CD14-positive monocyte (primary cell): ENCODE measurements at regions not wholly inside any gene's neighbourhood (a gene's known extent, or its start where the extent isn't known, plus 50 kb on each side); places are given as distances from the start of the nearest gene placed in this dataset.

Source experiments
- DNase-seq, 3 donors: peaks; one replicate each; pipeline ENCODE4 v3.0.0-alpha.2; 2011 to 2022
- H2AFZ ChIP-seq: 2 replicates; pipeline ENCODE4 v1.6.0; 2012; ENCODE audit warnings: mild to moderate bottlenecking, low read depth, low read length, inconsistent platforms; ENCODE audit not compliant: insufficient read depth, poor library complexity, severe bottlenecking
- H3K27ac ChIP-seq, 2 donors: 1 replicate in 1 of 2; 2 replicates in 1 of 2; pipeline ENCODE4 v1.5.1; 2012 to 2013; ENCODE audit warnings: low read length in 2 of 2, control low read depth in 1 of 2, inconsistent platforms in 1 of 2, low read depth in 1 of 2, mild to moderate bottlenecking in 1 of 2
- H3K27me3 ChIP-seq, 2 donors: one replicate each; pipeline versions ENCODE4 v1.6.0 to v1.6.1; 2011 to 2013; ENCODE audit warnings: low read length in 2 of 2; ENCODE audit not compliant: control insufficient read depth in 2 of 2, insufficient read depth in 2 of 2
- H3K36me3 ChIP-seq, 2 donors: replicated peaks in 1 of 2; 1 replicate in 1 of 2; 2 replicates in 1 of 2; pipeline versions ENCODE4 v1.5.1 to v1.6.1; 2012 to 2013; ENCODE audit warnings: low read length in 2 of 2, control low read depth in 1 of 2, inconsistent platforms in 1 of 2, mild to moderate bottlenecking in 1 of 2; ENCODE audit not compliant: insufficient read depth in 2 of 2, control insufficient read depth in 1 of 2
- H3K4me1 ChIP-seq, 2 donors: 1 replicate in 1 of 2; 2 replicates in 1 of 2; pipeline versions ENCODE4 v1.5.1 to v1.6.1; 2012 to 2013; ENCODE audit warnings: low read length in 2 of 2, control low read depth in 1 of 2, inconsistent platforms in 1 of 2, mild to moderate bottlenecking in 1 of 2, moderate library complexity in 1 of 2; ENCODE audit not compliant: insufficient read depth in 2 of 2, control insufficient read depth in 1 of 2
- H3K4me2 ChIP-seq: replicated peaks from 2 replicates; pipeline ENCODE3; 2012; ENCODE audit warnings: low read length, moderate library complexity, mild to moderate bottlenecking; ENCODE audit not compliant: poor library complexity, severe bottlenecking; ENCODE audit errors: extremely low read depth
- H3K4me3 ChIP-seq, 3 experiments: fragments of 200-600 bp in 1 of 3; sonication (generic) in 1 of 3; replicated peaks in 1 of 3; 1 replicate in 2 of 3; 2 replicates in 1 of 3; pipeline ENCODE4 v1.5.1; 2011 to 2013; ENCODE audit warnings: low read length in 3 of 3, mild to moderate bottlenecking in 3 of 3, control low read depth in 2 of 3, low read depth in 2 of 3, inconsistent platforms in 1 of 3, moderate library complexity in 1 of 3
- H3K79me2 ChIP-seq: 2 replicates; pipeline ENCODE4 v1.6.0; 2012; ENCODE audit warnings: mild to moderate bottlenecking, control low read depth, inconsistent platforms, low read length, moderate library complexity; ENCODE audit not compliant: insufficient read depth
- H3K9ac ChIP-seq: 2 replicates; pipeline ENCODE4 v1.6.0; 2017; ENCODE audit warnings: low read length, mild to moderate bottlenecking; ENCODE audit not compliant: insufficient read depth, poor library complexity, severe bottlenecking
- H3K9me3 ChIP-seq, 2 donors: replicated peaks in 1 of 2; 1 replicate in 1 of 2; 2 replicates in 1 of 2; pipeline versions ENCODE4 v1.5.1 to v1.6.1; 2012 to 2013; ENCODE audit warnings: low read length in 2 of 2, control low read depth in 1 of 2; ENCODE audit not compliant: control insufficient read depth in 1 of 2, insufficient read depth in 1 of 2
- H4K20me1 ChIP-seq: 2 replicates; pipeline ENCODE4 v1.6.0; 2012; ENCODE audit warnings: mild to moderate bottlenecking, low read length, control low read depth, moderate library complexity; ENCODE audit not compliant: insufficient read depth
- H3K27ac Mint-ChIP-seq, 7 donors: one replicate each; pipeline ENCODE4 v1.8.0; 2020; ENCODE audit warnings: mild to moderate bottlenecking in 7 of 7, mixed read lengths in 7 of 7, moderate library complexity in 6 of 7, inconsistent platforms in 2 of 7
- H3K27me3 Mint-ChIP-seq, 3 donors: one replicate each; pipeline ENCODE4 v1.8.0; 2021 to 2022; ENCODE audit warnings: low read depth in 3 of 3, mild to moderate bottlenecking in 3 of 3, mixed read lengths in 3 of 3, moderate library complexity in 3 of 3, inconsistent platforms in 1 of 3
- H3K36me3 Mint-ChIP-seq, 2 donors: one replicate each; pipeline ENCODE4 v1.8.0; 2020; ENCODE audit warnings: mixed read lengths in 2 of 2, inconsistent platforms in 1 of 2, mild to moderate bottlenecking in 1 of 2
- H3K4me1 Mint-ChIP-seq: one replicate; pipeline ENCODE4 v1.8.0; 2020; ENCODE audit warnings: mild to moderate bottlenecking, mixed read lengths
- H3K4me3 Mint-ChIP-seq, 2 donors: one replicate each; pipeline ENCODE4 v1.8.0; 2020; ENCODE audit warnings: mild to moderate bottlenecking in 2 of 2, mixed read lengths in 2 of 2, moderate library complexity in 1 of 2
- H3K9me3 Mint-ChIP-seq, 7 donors: one replicate each; pipeline ENCODE4 v1.8.0; 2020 to 2022; ENCODE audit warnings: mixed read lengths in 7 of 7, mild to moderate bottlenecking in 6 of 7, moderate library complexity in 6 of 7, inconsistent platforms in 2 of 7
- intact Hi-C, 2 donors: fragments of 100-400 bp; cut with micrococcal nuclease; formaldehyde crosslinking; loops; one replicate each; pipeline versions ENCODE4 v1.15.0 to v1.15.1; 2023
- TF ChIP-seq, protein P1 (sequence below): fragments of 200-600 bp; IDR thresholded peaks from one replicate; pipeline ENCODE4 v1.8.0; 2022; ENCODE audit warnings: antibody characterized with exemption, mild to moderate bottlenecking

DNA sequence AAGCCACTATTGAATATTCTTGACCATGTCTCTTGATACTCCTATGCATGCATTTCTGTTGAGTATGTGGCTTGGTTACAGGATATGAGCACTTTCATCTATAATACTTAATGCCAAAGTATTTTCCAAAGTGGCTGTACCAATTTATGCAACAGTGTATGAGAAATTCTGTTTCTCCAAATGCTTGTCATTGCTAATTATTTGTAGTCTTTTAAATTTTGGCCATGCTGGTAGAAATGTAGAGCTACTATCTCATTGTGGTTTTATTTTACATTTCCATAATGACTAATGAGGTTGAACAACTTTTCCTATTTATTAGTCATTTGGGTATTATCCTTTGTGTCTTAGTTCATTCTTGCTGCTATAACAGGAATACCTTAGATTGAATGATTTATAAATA is 71.4 kb upstream of the TSPAN2 start:
- Histone ChIP-seq H3K4me1 (no peaks in the 10 kb centered on the region), H3K79me2 (no peaks in the 10 kb centered on the region), H2AFZ (no peak overlapping the region), H3K9ac (no peak overlapping the region), H3K9me3 (no peaks in the 10 kb centered on the region), H3K27me3 (no peaks in the 10 kb centered on the region), H4K20me1 (no peaks in the 10 kb centered on the region), H3K4me3 (no peak overlapping the region), H3K27ac (no peak overlapping the region), H3K36me3 (no peaks in the 10 kb centered on the region), H3K4me2 (no peak overlapping the region)
- Mint-ChIP-seq H3K4me3 (no peak overlapping the region), H3K27ac (no peak overlapping the region), H3K4me1 (no peaks in the 10 kb centered on the region), H3K36me3 (no peaks in the 10 kb centered on the region), H3K9me3 (peaks cover 0 to 4% (median 0%) of the 10 kb centered on the region in 7 donors), H3K27me3 (peaks cover 2 to 4% (median 2%) of the 10 kb centered on the region in 3 donors)
- TF ChIP-seq, protein P1, sequence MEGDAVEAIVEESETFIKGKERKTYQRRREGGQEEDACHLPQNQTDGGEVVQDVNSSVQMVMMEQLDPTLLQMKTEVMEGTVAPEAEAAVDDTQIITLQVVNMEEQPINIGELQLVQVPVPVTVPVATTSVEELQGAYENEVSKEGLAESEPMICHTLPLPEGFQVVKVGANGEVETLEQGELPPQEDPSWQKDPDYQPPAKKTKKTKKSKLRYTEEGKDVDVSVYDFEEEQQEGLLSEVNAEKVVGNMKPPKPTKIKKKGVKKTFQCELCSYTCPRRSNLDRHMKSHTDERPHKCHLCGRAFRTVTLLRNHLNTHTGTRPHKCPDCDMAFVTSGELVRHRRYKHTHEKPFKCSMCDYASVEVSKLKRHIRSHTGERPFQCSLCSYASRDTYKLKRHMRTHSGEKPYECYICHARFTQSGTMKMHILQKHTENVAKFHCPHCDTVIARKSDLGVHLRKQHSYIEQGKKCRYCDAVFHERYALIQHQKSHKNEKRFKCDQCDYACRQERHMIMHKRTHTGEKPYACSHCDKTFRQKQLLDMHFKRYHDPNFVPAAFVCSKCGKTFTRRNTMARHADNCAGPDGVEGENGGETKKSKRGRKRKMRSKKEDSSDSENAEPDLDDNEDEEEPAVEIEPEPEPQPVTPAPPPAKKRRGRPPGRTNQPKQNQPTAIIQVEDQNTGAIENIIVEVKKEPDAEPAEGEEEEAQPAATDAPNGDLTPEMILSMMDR: no peak
- intact Hi-C loops: no loop called here
- no peak for DNase-seq

DNA sequence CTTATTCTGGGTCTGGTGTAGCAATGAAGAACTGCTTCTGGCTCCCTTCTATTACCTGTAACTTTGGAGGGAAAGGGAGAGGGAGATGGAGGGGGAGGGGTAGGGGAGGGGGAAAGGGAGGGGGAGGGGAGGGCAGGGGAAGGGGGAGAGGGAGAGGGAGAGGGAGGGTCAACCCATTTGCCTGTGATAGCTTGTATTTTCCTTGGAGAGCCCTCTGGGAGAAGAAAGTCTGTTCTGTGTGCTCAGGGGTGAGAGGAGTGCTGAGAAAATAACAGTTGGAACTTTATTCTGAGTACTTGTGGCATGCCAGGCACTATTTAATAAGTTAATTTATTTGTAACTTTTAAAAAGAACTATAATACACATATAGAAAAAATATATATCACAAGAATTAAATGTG is 70.7 kb upstream of the TSPAN2 start:
- H3K36me3 Mint-ChIP-seq: no peaks in the 10 kb centered on the region
- H3K4me1 Mint-ChIP-seq: no peaks in the 10 kb centered on the region
- intact Hi-C loops: no loop called here
- no peak overlapping the region for H3K27ac ChIP-seq
- H3K9ac ChIP-seq: no peak overlapping the region
- H3K4me3 ChIP-seq: no peak overlapping the region
- no peak overlapping the region for H2AFZ ChIP-seq
- no peak overlapping the region for H3K27ac Mint-ChIP-seq
- H3K9me3 Mint-ChIP-seq: peaks cover 0 to 4% (median 0%) of the 10 kb centered on the region in 7 donors
- no peaks in the 10 kb centered on the region for H3K9me3 ChIP-seq
- no peaks in the 10 kb centered on the region for H3K4me1 ChIP-seq
- no peaks in the 10 kb centered on the region for H3K27me3 ChIP-seq
- TF ChIP-seq, protein P1: no peak
- no peaks in the 10 kb centered on the region for H4K20me1 ChIP-seq
- no peaks in the 10 kb centered on the region for H3K36me3 ChIP-seq
- no peak for DNase-seq
- no peaks in the 10 kb centered on the region for H3K79me2 ChIP-seq
- H3K4me3 Mint-ChIP-seq: no peak overlapping the region
- no peak overlapping the region for H3K4me2 ChIP-seq
- peaks cover 1 to 4% (median 2%) of the 10 kb centered on the region in 3 donors for H3K27me3 Mint-ChIP-seq
